Stimulated activated CD4-positive, alpha-beta T cell treated with anti-CD3 and anti-CD28 coated beads, Interleukin-12 subunit alpha, Interleukin-12 subunit beta, amount 100 ng/mL, for 4 hours (primary cell): ENCODE measurements at regions not wholly inside any gene's neighbourhood (a gene's known extent, or its start where the extent isn't known, plus 50 kb on each side); places are given as distances from the start of the nearest gene placed in this dataset.

Source experiments
- DNase-seq: peaks from one replicate; pipeline ENCODE4 v3.0.0-alpha.2; 2020

DNA sequence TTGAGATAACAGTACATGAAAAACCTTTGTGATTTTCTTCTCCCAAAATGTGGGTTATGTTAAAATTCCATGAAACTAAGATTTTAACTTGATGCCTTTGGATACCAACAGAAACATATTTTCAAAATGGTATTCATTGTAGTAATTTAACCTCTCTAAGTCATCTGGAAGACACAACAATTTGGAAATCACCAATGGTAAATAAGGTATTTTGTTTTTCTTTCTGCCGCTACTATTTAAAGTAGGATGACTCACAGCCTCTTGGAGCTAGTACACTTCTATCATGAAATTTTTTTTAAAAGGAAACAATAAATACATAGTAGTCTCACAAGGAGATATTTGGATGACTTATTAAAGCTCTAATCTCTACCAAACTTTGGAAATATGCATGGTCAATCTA, 291.6 kb upstream of the VEPH1 start:
- DNase-seq: no peak

DNA sequence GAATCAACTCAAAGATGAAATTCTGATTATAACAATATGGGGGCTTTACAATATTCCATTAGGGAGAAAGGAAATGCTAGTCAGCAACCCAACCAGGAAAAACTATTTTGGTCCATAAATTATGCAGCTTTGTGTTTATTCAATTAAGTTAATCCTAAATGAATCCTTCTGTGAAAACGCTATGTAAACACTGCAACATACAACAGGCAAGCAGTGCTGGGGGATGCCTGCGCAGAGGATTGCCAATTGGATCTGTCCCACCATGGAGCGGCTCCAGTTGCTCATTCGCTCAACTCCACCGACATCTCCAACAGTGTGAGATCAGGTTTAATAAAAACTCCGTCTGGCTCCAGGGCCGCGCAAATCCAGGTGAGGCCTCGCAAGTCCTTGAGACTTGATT, 290.5 kb upstream of the VEPH1 start:
- DNase-seq: no peak

DNA sequence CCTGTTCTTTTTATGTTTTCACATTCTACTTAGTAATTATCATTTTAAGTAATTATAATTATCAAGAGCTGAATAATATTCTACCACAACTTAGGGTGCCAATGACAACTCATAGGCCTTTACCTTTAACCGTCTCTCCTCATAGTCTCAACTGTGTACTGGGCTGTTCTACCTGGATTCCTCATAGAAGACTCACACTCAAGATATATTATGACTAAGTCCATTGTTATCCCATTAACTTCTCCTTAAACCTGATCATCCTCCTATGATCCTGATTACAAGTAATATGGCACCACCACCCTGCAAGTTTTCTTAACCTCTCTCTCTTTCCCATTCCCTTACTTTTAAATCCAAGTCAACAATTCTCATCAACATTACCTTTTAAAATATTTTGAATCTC, 285.9 kb upstream of the VEPH1 start:
- no peak for DNase-seq

DNA sequence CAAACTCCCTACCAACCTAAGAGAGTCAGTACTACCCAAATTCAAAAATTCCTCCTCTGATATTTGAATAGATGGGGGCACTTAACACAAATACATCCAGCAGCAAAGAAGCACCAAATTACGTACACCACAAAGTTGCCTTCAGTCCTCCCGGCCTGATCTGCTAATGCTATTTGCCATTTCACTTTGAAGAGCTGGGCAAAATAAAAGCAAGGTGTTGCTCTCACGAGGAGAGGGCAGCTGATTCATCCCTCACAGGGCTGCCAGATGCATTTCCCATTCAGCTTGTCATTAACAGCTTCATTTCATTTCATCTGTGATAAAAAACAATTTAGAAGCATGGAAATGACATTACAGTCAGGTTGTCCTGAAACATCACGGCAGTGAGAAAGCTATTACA, 283.4 kb upstream of the VEPH1 start:
- DNase-seq: no peak

DNA sequence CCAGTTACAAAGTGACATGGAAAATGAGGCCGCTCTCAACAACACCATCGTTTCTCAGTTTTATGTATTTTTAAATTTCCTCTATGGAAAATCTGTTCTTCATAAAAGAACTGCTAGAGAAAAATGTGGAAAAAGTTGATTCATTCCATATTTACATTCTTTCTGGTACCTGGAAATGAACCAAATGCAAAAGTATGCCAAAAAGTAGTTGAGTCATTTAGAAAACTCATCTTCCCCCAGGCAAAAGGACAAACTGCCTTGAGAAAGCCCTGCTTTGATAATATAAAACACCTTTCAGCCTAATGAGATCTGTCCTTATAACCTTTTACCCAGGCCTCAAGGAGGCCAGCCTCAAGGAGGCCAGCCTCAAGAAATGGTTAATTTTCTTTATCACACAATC, 283.0 kb upstream of the VEPH1 start:
- no peak for DNase-seq

DNA sequence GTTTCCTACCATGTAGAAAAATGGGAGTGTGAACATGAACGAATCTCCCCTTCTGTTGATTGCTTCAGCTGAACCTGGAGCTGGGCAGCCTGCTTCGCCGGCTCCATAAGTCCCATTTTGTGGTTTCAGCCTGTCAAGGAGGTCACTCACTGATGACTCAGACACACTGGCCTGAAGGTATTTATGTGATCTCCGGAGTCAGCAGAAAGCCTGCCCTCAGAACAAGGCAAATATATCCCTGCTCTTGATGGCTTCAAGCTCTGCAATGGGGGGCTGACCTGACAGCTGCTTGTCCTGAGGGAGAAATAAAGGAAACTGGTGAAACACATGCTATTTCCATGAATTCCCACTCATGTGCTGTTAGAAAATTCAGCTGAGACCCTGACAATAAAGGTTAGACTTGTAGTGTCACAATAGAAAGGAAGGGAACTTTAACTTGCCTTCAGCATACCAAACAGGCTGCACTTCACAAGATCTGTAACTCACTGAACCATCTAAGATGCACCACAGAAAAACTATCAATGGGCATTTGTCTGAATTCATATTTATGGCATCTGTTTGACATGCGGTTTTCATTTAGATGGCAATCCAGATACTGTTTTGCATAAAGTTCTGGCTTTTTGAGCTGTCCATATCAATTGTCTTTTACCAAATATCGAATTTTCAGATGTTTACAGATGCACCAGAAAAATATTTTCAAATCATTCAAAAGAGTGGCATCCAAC, 282.0 kb upstream of the VEPH1 start:
- no peak for DNase-seq

DNA sequence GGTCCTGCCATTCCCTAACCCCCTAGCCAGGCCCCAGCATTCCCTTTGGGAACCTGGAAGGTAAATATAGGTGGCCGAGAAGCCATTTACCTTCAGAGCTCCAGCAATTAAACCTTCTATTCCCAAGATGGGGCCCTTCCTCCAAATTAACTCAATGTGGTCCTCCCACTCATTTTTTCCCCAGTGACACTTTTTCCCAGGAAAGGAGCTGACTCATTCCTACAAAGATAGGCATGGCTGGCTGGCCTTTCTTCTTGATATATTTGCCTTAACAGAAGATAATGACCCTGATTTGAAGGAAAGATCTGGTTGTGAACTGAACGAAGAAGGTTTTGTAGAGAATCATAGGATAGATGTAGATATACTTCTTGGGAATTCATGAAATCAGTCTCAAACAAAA, 279.0 kb upstream of the VEPH1 start:
- no peak for DNase-seq

DNA sequence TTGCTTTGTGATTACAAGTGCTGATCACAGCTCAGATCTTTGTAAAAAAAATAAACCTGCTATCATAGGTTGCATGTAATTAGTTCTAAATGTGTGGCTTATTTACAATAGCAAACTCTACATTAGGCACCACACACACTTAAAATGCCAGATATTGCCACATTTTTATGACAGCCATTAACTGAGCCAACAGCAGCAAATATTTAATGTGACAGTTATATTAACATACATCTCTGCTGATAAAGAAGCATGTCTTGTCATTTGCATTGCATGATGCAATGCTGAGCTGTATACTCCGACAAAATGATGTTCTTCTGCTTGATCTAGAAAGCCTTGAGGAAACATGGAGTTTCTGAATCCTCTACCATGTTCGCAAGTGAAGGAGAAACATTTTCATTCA, 273.6 kb upstream of the VEPH1 start:
- no peak for DNase-seq

DNA sequence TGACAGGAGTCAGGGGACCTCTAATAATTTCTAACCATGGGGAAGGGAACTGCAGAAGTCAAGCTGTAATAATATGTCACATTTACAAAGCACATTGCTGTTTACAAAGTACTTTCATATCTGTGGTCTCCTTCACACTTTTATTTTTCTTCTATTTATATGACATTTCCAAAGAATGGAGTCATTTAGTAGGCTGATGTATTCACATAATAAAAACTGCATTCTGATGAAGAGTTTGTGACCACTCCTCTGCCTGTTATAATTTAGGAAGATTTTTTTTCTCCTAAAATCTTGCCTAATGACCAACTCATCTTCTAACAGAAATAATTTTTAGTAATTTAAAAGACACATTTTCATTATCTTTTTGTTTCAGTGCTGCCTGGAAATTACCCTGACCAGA, 272.2 kb upstream of the VEPH1 start:
- no peak for DNase-seq

DNA sequence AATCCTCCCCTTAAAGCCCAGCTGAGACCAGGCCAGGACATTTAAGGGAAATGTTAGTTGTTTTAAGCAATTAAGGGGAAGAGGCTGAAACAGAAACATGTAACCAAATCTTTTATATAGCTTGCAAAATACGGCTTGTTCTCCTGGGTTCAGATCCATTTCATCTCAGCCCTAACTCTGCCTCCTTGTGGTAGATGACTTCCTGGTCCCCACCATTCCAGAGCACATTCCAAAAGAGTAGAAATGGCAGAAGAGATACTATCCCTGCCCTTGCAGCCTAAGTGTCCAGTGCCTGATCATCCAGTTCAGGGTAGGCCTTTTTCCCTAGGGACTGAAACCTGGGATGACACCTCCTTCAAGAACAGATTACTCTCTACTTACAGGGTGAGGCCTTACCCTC, 266.2 kb upstream of the VEPH1 start:
- DNase-seq: no peak

DNA sequence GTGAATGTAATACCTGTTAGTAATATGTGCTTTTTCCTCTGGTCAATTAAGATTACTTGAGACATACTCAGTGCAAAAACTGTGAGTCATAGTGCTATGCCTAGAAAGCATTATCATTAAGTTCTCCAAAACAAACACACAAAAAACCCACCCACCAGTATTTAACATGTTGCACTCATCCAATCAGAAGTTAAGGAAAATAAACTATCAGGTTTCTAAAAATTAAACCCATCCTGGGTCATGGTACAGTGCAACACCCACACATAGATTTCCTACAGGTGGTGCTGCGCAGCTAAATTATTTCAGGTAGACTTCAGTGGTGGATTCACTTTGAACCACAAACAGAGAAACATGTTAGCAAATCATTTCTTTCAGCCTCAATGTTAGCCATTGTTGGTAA, 264.4 kb upstream of the VEPH1 start:
- DNase-seq: no peak

DNA sequence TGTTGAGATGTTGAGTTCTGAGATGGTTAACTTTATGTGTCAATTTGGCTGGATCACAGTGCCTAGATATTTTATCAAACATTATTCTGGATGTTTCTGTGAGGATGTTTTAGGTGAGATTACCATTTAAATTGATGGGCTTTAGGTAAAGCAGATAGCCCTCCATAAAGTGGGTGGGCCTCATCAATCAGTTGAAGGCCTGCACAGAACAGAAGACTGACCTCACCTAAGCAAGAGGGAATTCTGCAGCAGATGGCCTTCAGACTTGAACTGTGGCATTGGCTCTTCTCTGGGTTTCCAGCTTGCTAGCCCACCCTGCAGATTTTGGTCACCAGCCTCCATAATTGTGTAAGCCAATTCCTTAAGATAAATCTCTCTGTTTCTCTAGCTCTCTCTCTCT, 260.4 kb upstream of the VEPH1 start:
- DNase-seq: no peak

DNA sequence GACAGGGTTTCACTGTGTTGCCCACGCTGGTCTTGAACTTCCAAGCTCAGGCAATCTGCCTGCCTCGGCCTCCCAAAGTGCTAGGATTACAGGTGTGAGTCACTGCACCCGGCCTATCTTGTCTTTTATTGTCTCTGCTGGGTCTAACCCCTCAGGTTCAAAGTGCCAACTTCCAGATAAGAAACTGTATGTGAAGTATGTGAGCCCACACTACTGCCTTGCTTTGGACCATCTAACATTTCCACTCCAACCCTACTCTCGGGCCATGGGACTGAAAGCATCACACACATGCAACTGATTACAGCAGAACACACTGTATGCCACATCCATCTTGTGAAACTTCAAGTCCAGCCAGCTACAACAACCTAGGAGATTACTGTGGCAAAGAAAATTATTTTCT, 256.1 kb upstream of the VEPH1 start:
- no peak for DNase-seq

DNA sequence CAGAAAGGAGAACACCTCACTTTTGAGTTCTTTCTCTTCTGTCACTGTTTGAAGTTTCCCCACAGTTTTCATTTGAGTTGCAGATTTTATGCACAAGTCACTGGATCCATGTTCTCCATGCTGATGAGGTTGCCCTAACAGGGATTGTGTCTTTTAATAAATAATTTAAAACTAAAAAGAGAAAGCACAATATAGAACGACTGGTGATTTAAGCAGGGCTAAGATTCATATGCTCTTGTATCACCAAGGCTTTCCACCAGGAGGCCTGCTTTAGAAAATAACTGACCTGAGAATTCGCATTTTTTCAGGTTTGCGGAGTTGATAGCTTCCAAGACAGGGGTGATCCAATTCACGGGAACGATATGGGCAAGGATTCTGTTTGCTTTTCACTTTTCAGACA, 252.0 kb upstream of the VEPH1 start:
- DNase-seq: no peak

DNA sequence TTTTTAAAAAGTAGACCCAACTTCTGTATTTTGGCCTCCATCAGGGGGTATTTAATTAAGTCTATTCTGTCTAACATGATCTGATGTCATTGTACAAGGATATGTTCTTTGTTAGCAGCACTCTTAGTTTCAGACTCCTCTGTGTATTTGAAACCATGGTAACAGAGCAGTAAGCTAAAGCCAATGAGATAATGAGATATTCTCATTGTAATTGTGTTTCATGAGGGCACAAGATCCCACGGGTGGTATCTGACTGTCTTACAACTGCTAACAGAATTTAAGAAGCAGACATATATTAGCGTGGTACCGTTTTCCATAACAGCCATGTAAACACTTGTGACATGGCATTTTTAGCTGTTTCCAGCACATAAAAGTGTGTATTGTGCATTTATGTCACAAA, 251.2 kb upstream of the VEPH1 start:
- no peak for DNase-seq

DNA sequence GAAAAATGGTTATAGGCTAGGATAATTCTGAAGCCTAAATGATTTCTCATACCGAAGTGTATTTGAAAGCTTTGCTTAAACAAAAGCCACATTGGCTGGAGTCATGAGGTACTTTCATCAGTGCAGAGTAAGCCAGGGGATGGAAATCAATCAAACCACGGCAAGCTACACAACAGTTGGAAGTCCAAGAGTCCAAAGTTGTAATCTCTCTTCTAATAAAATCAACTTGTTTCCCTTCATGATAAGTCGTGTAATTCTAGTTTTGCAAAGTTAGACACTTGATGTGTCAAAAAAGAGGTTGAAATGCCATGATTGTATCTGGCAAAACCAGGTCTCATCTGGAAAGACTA, 250.5 kb upstream of the VEPH1 start:
- DNase-seq: no peak

DNA sequence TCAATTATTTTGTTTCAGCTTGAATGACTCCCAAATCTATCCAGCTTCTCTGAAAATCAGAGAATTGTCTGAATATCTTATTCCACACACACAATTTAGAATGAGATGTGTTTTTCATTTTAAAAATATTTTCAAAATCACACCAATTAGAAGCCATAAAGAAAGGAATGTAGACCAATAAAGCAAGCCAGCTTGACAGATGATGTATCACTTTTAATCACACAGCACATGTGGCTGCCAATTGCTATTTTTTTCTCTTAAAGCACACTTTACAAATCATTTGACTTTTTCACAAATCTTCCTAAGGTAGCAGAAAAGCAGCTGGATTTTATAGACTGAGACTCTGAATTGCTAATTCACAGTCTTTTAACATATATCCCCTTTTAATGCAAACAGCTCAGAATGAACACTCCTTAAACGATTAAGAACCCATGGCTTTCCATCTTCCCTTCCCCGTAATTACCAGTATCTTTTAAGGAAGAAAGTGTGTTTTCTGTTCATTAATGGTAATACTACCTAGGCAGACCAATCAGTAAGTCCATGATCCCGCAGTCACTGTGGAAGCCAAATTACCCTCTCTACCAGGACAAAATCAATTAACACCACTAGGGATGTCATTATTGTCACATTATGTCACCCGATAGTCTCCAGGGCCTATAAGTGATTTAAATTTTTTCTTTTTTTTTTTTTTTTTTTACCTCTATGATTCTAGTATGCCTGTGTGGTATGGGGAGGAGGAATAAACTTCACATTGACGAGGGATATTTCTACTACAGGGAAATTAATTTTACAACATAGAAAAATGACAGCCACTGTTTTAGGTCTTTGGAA, 250.0 kb upstream of the VEPH1 start:
- no peak for DNase-seq

DNA sequence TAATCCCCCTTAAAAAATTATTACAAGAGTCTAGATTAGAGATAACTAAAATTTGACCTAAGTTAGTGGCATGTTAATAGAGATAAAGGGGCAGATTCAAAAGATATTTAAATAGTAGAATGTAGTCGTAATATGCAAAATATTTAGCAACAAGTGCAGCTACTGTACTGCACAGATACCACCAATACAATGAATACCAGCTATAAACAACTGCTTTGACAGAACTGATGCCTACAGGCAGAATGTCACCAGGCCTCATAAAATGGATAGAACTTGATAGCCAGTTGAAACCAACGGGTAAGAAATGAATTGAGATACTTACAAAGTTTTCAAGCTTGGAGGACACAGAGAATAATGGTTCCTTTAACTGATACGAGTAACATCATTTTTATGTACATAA, 249.3 kb upstream of the VEPH1 start:
- DNase-seq: no peak

DNA sequence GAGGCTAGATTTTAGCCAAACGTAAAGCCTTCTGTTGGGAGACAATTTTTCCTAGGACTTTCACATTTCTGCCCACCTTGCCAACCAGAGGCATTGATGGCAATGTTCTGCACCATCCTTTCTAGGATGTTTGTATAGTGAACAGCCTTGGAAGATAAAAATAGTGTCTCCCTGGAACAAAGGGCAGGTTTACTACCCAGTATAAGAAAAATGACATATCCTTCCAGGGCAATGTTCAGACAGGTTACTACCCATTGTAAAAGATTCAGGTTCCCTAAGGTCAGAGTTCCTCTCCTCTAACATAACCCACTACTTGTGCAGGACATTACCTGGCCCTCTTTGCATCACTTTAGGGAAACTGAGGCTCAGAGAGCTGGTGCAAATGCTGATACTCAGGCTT, 248.2 kb upstream of the VEPH1 start:
- no peak for DNase-seq

DNA sequence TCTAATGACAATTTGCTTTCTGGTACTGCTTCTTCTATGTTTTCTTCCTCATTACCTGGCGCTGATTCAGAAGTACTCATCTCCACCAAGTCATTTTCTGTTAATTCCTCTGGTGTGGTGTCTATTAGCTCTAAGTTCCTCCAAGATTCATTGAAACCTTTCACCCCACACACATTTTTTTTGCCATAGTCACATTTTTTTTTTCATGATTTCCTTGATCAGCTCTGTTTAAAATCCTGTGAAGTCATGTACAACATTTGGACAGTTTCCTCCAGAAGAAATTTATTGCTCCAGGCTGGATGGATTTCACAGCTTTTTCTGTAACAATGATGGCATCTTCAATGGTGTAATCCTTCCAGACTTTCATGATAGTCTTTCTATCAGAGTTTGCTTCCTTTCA, 243.2 kb upstream of the VEPH1 start:
- no peak for DNase-seq

DNA sequence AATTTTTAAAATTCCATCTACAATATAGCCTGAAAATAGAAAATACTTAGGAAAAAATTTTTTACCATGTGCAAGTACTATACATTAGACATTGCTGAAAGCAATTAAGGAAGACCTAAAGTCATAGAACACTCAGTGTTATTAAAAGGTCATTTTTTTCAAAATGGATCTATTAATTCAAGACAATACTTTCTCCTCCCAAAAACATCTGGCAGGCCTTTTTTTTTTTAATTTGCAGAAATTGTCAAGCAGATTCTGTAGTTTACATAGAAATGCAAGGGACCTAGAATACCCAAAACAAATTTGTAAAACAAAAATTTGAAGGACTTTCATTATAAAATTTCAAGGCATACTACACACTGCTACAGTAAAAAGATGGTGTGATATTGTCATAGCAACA, 238.4 kb upstream of the VEPH1 start:
- DNase-seq: no peak

DNA sequence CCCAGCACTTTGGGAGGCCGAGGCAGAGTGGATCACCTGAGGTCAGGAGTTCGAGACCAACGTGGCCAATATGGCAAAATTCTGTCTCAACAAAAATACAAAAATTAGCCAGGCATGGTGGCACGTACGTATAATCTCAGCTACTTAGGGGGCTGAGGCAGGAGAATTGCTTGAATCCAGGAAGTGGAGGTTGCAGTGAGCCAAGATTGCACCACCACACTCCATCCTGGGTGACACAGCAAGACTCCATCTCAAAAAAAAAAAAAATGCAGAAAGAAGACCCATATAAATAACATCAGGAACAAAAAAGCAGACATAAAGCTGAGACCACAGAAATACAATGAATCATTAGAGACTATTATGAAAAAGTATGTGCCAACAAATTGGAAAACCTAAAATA, 235.2 kb upstream of the VEPH1 start:
- no peak for DNase-seq

DNA sequence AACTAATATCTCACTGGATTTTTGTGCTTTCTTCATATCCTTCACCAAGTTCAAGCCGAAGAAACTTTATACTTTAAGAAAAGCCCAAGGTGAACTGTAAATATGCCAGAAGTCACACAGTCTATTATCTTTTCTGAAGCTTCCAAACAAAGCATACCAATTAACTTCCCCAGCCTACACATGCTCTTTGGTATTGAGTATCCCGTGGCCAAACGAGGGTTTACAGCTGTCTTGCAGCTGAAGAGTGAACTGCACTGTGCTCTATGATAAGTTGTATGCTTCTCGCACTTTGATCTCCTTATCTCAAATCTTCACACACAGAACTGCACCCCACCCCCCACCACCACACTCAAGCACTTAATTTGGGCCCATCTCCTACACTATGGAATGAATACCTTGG, 215.6 kb upstream of the VEPH1 start:
- no peak for DNase-seq

DNA sequence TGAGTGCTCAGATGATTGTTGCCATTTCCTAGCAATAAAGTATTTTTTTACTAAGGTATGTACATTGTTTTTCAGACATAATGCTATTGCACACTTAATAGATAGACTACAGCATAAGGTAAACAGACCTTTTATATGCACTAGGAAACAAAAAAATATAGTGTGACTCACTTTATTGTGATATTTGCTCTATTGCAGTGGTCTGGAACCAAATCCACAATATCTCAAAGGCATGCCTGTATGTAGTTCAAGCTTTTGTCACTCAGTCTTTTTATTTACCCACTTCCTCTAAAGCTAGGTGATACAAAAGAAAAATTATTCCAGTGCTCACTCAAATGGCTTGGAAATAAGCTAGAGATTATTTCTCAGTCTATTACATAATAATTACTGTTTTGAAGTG, 209.9 kb upstream of the VEPH1 start:
- no peak for DNase-seq

DNA sequence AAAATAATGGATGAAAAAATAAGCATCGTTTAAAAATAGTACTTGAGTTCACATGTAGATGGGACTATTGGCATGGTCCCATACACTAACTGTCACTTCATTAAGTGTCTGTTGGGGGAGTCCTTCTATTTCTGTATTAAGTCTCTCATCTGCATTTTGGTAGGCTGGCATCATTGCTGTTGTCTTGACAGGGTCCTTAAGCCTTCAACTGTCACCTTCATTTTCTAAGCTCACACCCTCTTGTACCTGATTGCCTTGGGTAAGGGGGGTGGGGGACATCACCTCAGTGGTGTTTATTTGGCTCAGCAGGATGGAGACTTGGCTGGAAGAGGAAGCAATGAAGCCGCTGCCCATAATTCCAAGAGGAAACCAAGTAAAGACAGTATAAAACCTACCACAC, 202.0 kb upstream of the VEPH1 start:
- DNase-seq: no peak
